ENCODE measurements at regions not wholly inside any gene's neighbourhood (a gene's known extent, or its start where the extent isn't known, plus 50 kb on each side); places are given as distances from the start of the nearest gene placed in this dataset.
A peak's percentile ranks its signal among the peaks of the same experiment; 100 is the strongest.

GRCh38 chr5:2432076-2432920, 319.2 kb downstream of the IRX2 start:
- peak in 6 of 42 donors; percentile 18 to 54 (median 34) for DNase-seq
- intact Hi-C loops (cut with DNase I) = no loop called here

GRCh38 chr5:2430606-2431005, 320.9 kb downstream of the IRX2 start:
- intact Hi-C loops (cut with DNase I) = no loop called here
- no peak for DNase-seq

GRCh38 chr5:2427983-2428382, 323.5 kb downstream of the IRX2 start:
- intact Hi-C loops (cut with DNase I) = no loop called here
- no peak for DNase-seq

- intact Hi-C loops (cut with DNase I) = no loop called here
- DNase-seq = no peak
Measured at GRCh38 chr5:2423634-2424033, 327.8 kb downstream of the IRX2 start.

DNA sequence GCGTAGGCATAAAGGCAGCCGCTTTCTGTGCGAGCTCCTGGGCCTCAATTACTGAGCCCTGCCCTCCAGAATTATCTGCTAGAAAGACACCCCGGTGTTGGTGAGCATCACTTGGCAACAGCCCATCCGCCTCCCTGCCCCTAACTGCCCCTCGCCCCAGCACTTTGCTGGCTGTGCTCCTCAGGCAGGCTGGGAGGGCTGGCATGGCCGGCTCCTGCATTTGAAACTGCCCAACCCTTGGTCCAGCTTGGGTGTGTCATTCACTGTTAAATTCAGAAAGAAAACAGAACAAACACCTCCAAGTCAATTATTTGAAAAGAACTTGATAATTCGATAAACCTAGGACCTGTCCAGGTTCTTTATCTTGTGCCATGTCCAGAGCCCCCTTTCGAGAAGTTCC, 334.2 kb downstream of the IRX2 start:
- DNase-seq = no peak
- intact Hi-C loops (cut with DNase I) = no loop called here

DNA sequence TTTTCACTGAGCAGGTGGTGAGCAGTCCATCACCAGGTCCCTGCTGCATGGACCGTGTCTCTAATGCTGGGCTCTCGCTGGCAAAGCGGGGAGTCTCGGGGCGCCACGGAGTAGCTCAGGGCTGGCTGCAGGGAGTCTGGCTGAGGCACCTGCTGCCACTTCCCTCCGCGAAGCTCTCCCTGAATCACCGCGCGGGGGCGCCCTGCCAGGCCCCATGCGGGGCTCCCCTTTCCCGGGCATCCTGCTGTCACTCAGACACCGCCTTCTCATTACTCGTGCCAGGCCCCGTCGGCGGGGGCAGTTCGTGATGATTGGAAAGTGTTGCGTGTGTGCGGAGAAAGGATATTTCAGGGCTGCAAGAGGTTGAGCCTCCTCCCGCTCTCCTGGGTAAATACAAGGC, 335.8 kb downstream of the IRX2 start:
- DNase-seq = peak in 40 of 42 donors; percentile 12 to 74 (median 50)
- intact Hi-C loops (cut with DNase I) = no loop called here

DNA sequence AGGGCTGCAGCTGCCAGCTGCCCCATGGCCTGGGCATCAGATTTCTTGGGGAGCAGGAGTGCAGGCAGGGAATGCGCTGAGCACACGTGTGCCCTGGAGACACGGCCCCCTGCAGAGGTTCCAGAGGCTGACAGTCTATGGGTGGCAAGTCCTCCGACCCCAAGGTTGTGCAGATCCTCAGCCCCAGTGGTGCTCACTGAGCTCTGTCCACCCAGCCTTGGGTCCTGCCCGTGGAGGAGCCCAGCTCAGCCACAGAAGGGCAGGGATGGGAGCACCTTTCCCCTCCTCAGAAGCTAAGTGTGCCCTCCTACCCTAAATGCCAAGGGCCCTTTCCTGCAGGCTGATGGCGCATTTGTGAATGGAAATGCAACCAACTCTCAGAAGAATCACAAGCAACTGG, 341.0 kb downstream of the IRX2 start:
- peak in 1 of 42 donors; percentile 31 for DNase-seq
- intact Hi-C loops (cut with DNase I) = no loop called here

GRCh38 chr5:2403296-2403695, 348.2 kb downstream of the IRX2 start:
- intact Hi-C loops (cut with DNase I) = no loop called here
- peak in 1 of 42 donors; percentile 3 for DNase-seq

DNA sequence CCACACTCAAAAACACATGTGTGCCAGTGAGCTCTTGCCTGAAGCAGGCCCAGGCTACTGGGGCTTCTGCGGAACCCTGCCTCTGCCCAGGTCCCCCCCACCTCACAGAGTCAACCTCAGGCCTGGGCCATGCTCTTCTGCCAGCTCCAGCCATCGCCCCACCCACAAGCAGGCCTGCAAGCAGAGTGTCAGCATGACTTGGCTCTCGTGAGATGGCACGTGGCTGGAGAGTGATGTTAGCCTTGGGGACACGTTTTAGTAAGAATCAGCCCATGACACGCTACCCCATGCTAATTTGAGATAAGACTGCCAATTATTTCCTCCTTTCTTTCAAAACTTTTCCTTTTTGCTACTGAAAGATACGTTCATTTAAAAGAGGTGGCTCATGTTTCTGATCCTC, 351.7 kb downstream of the IRX2 start:
- peak in 2 of 42 donors; percentile 26 to 37 for DNase-seq
- intact Hi-C loops (cut with DNase I) = no loop called here

- DNase-seq = peak in 1 of 42 donors; percentile 20
- intact Hi-C loops (cut with DNase I) = no loop called here
Measured at GRCh38 chr5:2399096-2399495, 352.4 kb downstream of the IRX2 start.

DNA sequence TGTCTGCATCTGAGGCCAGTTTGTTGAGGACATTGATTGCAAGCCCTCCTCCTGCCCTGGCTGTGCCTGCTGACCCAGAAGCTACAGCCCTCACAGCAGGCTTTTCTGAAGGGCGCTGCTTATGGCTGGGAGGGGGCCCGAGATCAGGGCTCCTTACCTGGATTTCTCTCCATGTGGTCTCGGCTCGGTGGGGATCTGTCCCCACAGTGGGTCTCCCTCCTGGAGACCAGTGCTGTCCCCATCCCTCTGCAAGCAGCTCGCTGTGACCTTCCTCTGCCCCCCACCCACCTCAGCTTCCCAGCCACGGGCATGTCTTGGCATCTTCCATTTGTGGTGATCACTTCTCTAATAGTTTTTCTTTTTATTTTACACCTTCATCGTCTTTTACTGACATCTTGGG, 357.9 kb downstream of the IRX2 start:
- intact Hi-C loops (cut with DNase I) = no loop called here
- no peak for DNase-seq

DNA sequence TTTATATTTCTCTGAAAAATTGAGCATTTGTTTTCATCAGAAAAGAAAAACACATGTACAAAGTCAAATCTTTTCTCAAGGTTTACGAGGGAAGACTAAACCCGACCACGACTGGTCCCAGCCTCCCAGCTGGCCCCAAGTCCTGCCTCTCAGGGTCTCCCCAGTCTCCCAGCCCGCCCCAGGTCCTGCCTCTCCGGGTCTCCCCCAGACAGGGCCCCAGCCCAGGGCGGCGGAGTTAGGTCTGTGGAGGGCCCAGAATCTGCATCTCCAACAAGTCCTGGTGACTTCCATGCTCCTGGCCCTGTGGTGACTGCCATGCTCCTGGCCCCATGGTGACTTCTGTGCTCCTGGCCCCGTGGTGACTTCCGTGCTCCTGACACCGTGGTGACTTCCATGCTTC, 359.9 kb downstream of the IRX2 start:
- DNase-seq = no peak
- intact Hi-C loops (cut with DNase I) = no loop called here

GRCh38 chr5:2391021-2391420, 360.5 kb downstream of the IRX2 start:
- intact Hi-C loops (cut with DNase I) = no loop called here
- DNase-seq = no peak

DNA sequence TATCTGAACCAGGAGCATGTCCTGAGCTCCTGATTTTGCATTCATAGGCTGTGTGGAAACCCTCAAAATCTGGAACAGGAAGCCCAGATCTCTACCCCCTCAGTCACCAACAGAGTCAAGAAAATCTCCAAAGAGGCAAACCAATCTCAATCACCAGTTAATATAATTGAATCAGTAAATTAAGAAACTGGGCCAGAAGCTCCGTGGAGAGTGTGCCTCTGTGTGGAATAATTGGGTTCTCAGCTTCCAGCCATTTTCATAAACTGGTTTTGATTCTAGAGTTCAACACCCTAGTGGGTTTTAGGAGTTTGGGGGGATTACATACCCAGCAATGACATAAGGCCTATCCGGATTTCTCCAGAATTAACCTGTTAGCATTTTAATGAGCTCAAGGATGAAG, 362.9 kb downstream of the IRX2 start:
- intact Hi-C loops (cut with DNase I) = no loop called here
- DNase-seq = no peak

GRCh38 chr5:2387634-2388325, 363.7 kb downstream of the IRX2 start:
- DNase-seq = no peak
- intact Hi-C loops (cut with DNase I) = no loop called here

- DNase-seq = no peak
- intact Hi-C loops (cut with DNase I) = no loop called here
Measured at GRCh38 chr5:2387250-2387633, 364.2 kb downstream of the IRX2 start.

DNA sequence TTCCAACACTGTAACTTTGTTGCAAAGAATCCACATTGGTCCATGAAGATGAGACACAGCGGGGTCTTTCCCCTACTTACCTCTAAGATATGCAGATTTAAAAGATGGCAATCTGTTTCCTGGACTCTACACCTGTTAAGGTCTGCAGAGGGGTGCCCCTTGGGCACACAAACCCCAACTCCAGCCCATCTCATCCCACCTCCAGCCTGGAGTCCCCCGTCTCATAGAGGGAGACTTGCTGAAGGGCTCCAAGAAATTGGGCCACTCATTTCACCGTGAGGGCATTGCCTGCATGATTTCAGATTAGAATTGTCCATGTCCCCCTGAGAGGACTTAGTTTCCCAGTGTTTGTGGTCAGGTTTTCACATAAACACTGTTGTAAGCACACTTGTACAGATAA, 365.7 kb downstream of the IRX2 start:
- DNase-seq = peak in 1 of 42 donors; percentile 14
- intact Hi-C loops (cut with DNase I) = no loop called here

DNA sequence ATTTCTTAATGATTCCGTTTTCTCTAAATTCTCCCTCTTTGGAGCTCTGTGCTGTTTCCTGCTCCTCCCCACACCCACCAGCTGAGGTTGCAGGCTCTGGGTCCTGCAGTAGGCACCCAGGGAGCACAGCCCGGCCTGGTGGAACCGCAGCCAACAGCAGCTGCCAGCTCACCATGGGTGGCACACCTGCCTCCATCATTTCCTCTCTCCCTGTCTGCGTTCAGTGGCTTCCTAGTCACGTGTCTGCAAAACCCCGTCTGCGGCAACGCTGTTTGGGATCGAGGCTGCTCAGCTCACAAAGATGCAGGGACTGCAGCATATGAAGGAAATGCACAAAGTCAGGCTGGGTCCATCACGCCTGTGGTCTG, 367.8 kb downstream of the IRX2 start:
- peak in 1 of 42 donors; percentile 14 for DNase-seq
- intact Hi-C loops (cut with DNase I) = no loop called here

- peak in 2 of 42 donors; percentile 32 to 33 for DNase-seq
- intact Hi-C loops (cut with DNase I) = no loop called here
Measured at GRCh38 chr5:2382776-2383697, 368.4 kb downstream of the IRX2 start.

DNA sequence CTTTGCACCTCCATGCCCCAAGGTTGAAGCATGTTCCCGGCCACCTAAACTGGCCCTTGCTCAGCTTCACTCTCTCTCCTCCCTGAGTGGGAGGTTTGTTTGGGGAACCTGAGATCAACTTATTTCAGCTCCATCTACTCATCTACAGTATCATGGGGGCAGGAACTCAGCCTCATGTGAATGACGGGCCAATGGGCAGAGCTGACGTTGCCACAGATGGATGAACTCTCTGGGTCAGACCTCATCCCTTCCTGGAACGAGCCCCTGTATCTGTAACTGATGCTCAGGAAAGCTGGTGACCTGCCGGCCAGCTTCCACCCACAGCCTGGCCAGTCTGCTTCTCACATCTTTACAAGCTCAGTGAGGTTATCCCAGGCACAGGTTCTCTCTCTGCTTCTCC, 369.6 kb downstream of the IRX2 start:
- intact Hi-C loops (cut with DNase I) = no loop called here
- peak in 2 of 42 donors; percentile 2 to 31 for DNase-seq

Measured in head of caudate nucleus (tissue), 42 donors.